AG04450 (cell line): ENCODE measurements at regions not wholly inside any gene's neighbourhood (a gene's known extent, or its start where the extent isn't known, plus 50 kb on each side); places are given as distances from the start of the nearest gene placed in this dataset.

ENCODE experiments used
- CTCF ChIA-PET: fragments of 300-600, 350-600 bp; formaldehyde crosslinking; extraction: SDS; loops from one replicate; lab custom pipeline; 2022; ENCODE audit warnings: antibody characterized with exemption, inconsistent platforms; lab: Charles Lee
- POLR2A ChIA-PET: fragments of 350-600 bp; formaldehyde crosslinking; extraction: SDS; loops from one replicate; lab custom pipeline; 2021; ENCODE audit warnings: antibody characterized with exemption, inconsistent platforms; lab: Yijun Ruan, JAX
- DNase-seq: peaks from one replicate; pipeline ENCODE4 v3.0.0-alpha.2; 2011; ENCODE audit warnings: low read depth, low spot score
- H3K27ac ChIP-seq: one replicate; pipeline ENCODE4 v1.5.1; 2012; ENCODE audit warnings: low read depth, low read length, control low read depth
- H3K27me3 ChIP-seq: one replicate; pipeline ENCODE4 v1.6.0; 2012; ENCODE audit warnings: low read length; ENCODE audit not compliant: control insufficient read depth, insufficient read depth
- H3K4me3 ChIP-seq: 2 replicates; pipeline ENCODE4 v1.5.1; 2011; ENCODE audit warnings: mild to moderate bottlenecking, low read depth, low read length, control low read depth
- H3K9me3 ChIP-seq: 2 replicates; pipeline ENCODE4 v1.5.1; 2012; ENCODE audit warnings: low read length; ENCODE audit not compliant: control insufficient read depth, insufficient read depth
- TF ChIP-seq, protein P1 (sequence below): IDR thresholded peaks from 2 replicates; pipeline ENCODE4 v1.5.1; 2011; ENCODE audit warnings: low read depth, low read length, control low read depth, inconsistent platforms

DNA sequence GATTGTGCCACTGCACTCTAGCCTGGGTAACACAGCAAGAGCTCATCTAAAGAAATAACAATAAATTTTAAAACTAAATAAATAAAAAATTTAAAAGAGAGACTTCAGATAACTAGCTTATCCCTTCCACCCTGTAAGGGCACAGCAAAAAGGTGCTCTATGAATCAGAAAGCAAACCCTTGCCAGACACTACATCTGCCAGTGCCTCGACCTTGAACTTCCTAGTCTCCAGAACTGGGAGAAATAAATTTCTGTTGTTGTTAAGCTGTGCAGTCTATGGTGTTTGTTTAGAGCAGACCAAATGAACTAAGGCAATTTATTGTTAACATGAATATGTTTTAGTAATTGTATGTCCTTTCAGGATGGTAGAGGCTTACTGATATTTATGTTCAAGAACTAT lies 174.9 kb upstream of the TRIM24 start:
- CTCF ChIA-PET, result no interaction called here
- TF ChIP-seq, protein P1, sequence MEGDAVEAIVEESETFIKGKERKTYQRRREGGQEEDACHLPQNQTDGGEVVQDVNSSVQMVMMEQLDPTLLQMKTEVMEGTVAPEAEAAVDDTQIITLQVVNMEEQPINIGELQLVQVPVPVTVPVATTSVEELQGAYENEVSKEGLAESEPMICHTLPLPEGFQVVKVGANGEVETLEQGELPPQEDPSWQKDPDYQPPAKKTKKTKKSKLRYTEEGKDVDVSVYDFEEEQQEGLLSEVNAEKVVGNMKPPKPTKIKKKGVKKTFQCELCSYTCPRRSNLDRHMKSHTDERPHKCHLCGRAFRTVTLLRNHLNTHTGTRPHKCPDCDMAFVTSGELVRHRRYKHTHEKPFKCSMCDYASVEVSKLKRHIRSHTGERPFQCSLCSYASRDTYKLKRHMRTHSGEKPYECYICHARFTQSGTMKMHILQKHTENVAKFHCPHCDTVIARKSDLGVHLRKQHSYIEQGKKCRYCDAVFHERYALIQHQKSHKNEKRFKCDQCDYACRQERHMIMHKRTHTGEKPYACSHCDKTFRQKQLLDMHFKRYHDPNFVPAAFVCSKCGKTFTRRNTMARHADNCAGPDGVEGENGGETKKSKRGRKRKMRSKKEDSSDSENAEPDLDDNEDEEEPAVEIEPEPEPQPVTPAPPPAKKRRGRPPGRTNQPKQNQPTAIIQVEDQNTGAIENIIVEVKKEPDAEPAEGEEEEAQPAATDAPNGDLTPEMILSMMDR, result no peak

DNA sequence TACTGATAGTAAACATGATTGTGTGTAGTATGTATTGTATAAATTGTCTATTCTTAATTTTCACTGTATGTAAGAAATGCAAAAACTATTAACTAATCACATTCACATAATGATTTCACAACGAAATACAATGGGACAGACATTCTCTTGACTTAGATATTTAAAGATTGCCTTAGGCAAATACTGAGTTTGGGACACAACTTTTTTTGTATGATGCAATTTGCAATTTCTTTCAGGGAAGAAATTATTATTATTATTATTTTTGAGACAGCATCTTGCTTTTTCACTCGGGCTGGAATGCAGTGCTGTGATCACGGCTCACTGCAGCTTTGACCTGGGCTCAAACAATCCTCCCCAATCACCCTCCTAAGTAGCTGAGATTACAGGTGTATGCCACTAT lies 173.2 kb upstream of the TRIM24 start:
- CTCF ChIA-PET, result no interaction called here
- TF ChIP-seq, protein P1, result no peak

More for the DNA sequence above, 174.9 kb upstream of the TRIM24 start:
- Histone ChIP-seq H3K27me3 (no peaks in the 10 kb centered on the region), H3K27ac (no peak overlapping the region), H3K4me3 (no peak overlapping the region), H3K9me3 (peaks cover 2% of the 10 kb centered on the region; the same call in 1 of the 2 replicates)
- no peak for DNase-seq
- POLR2A ChIA-PET, result no interaction called here

DNA sequence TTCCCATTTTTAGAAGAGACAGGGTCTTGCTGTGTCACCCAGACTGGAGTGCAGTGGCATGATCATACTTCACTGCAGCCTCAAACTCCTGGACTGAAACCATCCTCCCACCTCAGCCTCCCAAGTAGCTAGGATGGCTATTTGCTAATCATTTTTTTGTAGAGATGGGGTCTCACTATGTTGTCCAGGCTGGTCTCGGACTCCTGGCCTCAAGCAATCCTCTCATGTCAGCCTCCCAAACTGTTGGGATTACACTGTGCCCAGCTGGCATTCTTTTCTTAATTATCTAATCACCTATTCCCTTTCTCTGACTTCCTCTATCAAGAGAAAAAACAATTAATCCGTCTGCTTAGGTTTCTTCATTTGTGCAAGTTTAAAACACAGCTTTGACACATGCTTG lies 172.5 kb upstream of the TRIM24 start:
- Histone ChIP-seq H3K4me3 (no peak overlapping the region), H3K27me3 (no peaks in the 10 kb centered on the region), H3K27ac (no peak overlapping the region), H3K9me3 (peaks cover 2% of the 10 kb centered on the region)
- no peak for DNase-seq
- TF ChIP-seq, protein P1, result no peak
- POLR2A ChIA-PET, result no interaction called here
- CTCF ChIA-PET, result interaction anchor here (0.6 kb wide), 1 partner anchor 450 kb away, joined by 8 read pairs; no protein-coding TSS in a partner anchor

More for the DNA sequence above, 173.2 kb upstream of the TRIM24 start:
- no peak overlapping the region for H3K4me3 ChIP-seq
- POLR2A ChIA-PET, result no interaction called here
- peaks cover 2% of the 10 kb centered on the region; the same call in 1 of the 2 replicates for H3K9me3 ChIP-seq
- H3K27ac ChIP-seq, result no peak overlapping the region
- no peaks in the 10 kb centered on the region for H3K27me3 ChIP-seq
- DNase-seq, result no peak

DNA sequence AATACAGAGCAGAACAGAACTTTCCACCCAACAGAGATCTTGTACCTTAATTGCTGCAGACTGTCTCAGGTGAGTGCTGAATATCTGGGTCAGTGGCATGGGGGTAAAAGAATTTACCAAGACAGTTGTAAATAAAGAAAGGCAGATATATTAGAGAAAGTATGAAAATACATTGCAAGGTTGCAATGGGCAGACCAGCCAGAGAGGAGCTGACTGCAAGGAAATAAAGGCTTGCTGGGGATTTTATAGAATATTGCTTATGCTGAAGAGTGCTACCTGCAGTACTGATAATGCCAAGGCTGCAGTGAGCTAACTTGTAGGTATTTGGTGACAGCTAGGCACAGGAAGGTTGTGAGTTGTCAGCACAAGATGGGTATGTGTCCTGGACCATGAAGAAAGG lies 171.0 kb upstream of the TRIM24 start:
- Histone ChIP-seq H3K27me3 (no peaks in the 10 kb centered on the region), H3K4me3 (no peak overlapping the region), H3K27ac (no peak overlapping the region), H3K9me3 (no peaks in the 10 kb centered on the region; the same call in 1 of the 2 replicates)
- no peak for DNase-seq
- TF ChIP-seq, protein P1, result no peak
- POLR2A ChIA-PET, result no interaction called here
- CTCF ChIA-PET, result no interaction called here

DNA sequence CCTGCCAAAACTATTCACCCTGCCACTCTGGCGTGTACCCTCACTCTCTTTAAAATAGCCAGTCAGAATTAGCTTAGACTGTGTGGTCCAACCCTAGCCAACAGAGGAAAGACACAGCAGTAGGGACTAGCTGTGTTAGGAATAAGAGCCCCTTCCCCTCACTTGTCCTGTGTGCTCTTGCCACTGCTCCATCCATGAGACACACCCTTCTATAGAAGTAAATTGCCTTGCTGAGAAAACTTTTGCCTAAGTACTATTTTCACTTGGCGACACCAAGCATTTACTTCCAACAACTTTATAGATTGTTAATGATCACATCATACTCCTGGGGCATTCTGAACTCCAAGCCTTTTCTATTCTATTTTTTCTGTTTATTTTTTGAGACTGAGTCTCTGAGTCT lies 170.2 kb upstream of the TRIM24 start:
- no peak for DNase-seq
- no peak overlapping the region for H3K4me3 ChIP-seq
- ChIA-PET POLR2A (no interaction called here), CTCF (no interaction called here)
- no peaks in the 10 kb centered on the region; the same call in 1 of the 2 replicates for H3K9me3 ChIP-seq
- TF ChIP-seq, protein P1, result no peak
- no peak overlapping the region for H3K27ac ChIP-seq
- no peaks in the 10 kb centered on the region for H3K27me3 ChIP-seq
